ENCODE measurements at regions not wholly inside any gene's neighbourhood (a gene's known extent, or its start where the extent isn't known, plus 50 kb on each side); places are given as distances from the start of the nearest gene placed in this dataset.

- no peak overlapping the region for H3K4me3 ChIP-seq (ENCODE audit: low read length, poor library complexity, severe bottlenecking)
- H3K27me3 ChIP-seq (ENCODE audit: insufficient read depth, low read length, poor library complexity, severe bottlenecking), result no peaks in the 10 kb centered on the region
- no peaks in the 10 kb centered on the region for H3F3A ChIP-seq (ENCODE audit: low read depth)
- TF ChIP-seq EZH2phosphoT487 (IDR thresholded peaks at IDR 0.05; ENCODE audit: borderline replicate concordance) (no peak), CTCF (conservative IDR thresholded peaks at IDR 0.05; ENCODE audit: low read length) (no peak)
- no peak overlapping the region for H2AFZ ChIP-seq (ENCODE audit: low read length)
- no peak overlapping the region for H3K9ac ChIP-seq (ENCODE audit: low read depth, low read length, poor library complexity, severe bottlenecking)
- no peaks in the 10 kb centered on the region for H3K79me2 ChIP-seq (ENCODE audit: insufficient read depth, low read length)
- no peaks in the 10 kb centered on the region for H3K9me2 ChIP-seq (replicated peaks; ENCODE audit: low read depth, low read length)
- no peaks in the 10 kb centered on the region for H3K36me3 ChIP-seq (ENCODE audit: insufficient read depth, low read length)
- H3K4me1 ChIP-seq (ENCODE audit: insufficient read depth, low read length, poor library complexity, severe bottlenecking), result no peaks in the 10 kb centered on the region
- no peaks in the 10 kb centered on the region for H4K20me1 ChIP-seq (ENCODE audit: insufficient read depth, low read length, poor library complexity, severe bottlenecking)
- no peak overlapping the region for H3K4me2 ChIP-seq (ENCODE audit: low read depth, low read length, poor library complexity, severe bottlenecking)
- H3K9me3 ChIP-seq (ENCODE audit: insufficient read depth, low read depth, low read length), result no peaks in the 10 kb centered on the region
Measured at GRCh38 chr21:28522014-28522799, 470.5 kb downstream of the LTN1 start.

DNA sequence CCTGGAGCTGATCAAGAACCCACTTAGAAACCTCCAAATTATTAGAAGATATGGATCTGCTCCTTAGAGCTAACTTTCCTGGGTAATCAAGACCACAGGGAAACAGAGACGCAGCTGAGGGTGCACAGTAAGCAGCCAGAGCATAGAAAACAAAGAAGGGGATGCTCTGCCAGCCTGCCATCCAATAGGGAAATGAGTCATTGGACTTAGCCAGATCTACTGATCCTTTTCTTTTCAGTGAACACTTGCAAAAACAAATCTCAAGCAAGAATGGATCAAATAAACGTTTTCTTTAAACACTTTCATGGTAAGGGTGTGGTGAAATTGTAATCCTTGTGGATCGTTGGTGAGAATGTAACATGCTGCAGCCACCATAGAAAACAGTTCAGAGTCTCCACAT, 474.0 kb downstream of the LTN1 start:
- no peak for TF ChIP-seq CTCF (conservative IDR thresholded peaks at IDR 0.05; ENCODE audit: low read length)
- no peak for TF ChIP-seq EZH2phosphoT487 (IDR thresholded peaks at IDR 0.05; ENCODE audit: borderline replicate concordance)
- Histone ChIP-seq H4K20me1 (ENCODE audit: insufficient read depth, low read length, poor library complexity, severe bottlenecking) (no peaks in the 10 kb centered on the region), H3K36me3 (ENCODE audit: insufficient read depth, low read length) (no peaks in the 10 kb centered on the region), H3K4me2 (ENCODE audit: low read depth, low read length, poor library complexity, severe bottlenecking) (no peak overlapping the region), H3K4me1 (ENCODE audit: insufficient read depth, low read length, poor library complexity, severe bottlenecking) (no peaks in the 10 kb centered on the region), H3K79me2 (ENCODE audit: insufficient read depth, low read length) (no peaks in the 10 kb centered on the region), H3K9me3 (ENCODE audit: insufficient read depth, low read depth, low read length) (no peaks in the 10 kb centered on the region), H3K4me3 (ENCODE audit: low read length, poor library complexity, severe bottlenecking) (no peak overlapping the region), H3K9ac (ENCODE audit: low read depth, low read length, poor library complexity, severe bottlenecking) (no peak overlapping the region), H3K9me2 (replicated peaks; ENCODE audit: low read depth, low read length) (no peaks in the 10 kb centered on the region), H3K27me3 (ENCODE audit: insufficient read depth, low read length, poor library complexity, severe bottlenecking) (no peaks in the 10 kb centered on the region), H2AFZ (ENCODE audit: low read length) (no peak overlapping the region), H3F3A (ENCODE audit: low read depth) (no peaks in the 10 kb centered on the region)

GRCh38 chr21:28516991-28517592, 475.6 kb downstream of the LTN1 start:
- Histone ChIP-seq H3K9me2 (replicated peaks; ENCODE audit: low read depth, low read length) (no peaks in the 10 kb centered on the region), H3F3A (ENCODE audit: low read depth) (no peaks in the 10 kb centered on the region), H3K9me3 (ENCODE audit: insufficient read depth, low read depth, low read length) (no peaks in the 10 kb centered on the region), H4K20me1 (ENCODE audit: insufficient read depth, low read length, poor library complexity, severe bottlenecking) (no peaks in the 10 kb centered on the region), H3K36me3 (ENCODE audit: insufficient read depth, low read length) (no peaks in the 10 kb centered on the region), H3K27me3 (ENCODE audit: insufficient read depth, low read length, poor library complexity, severe bottlenecking) (no peaks in the 10 kb centered on the region), H3K4me2 (ENCODE audit: low read depth, low read length, poor library complexity, severe bottlenecking) (no peak overlapping the region), H3K4me1 (ENCODE audit: insufficient read depth, low read length, poor library complexity, severe bottlenecking) (no peaks in the 10 kb centered on the region), H3K79me2 (ENCODE audit: insufficient read depth, low read length) (no peaks in the 10 kb centered on the region), H3K9ac (ENCODE audit: low read depth, low read length, poor library complexity, severe bottlenecking) (no peak overlapping the region), H3K4me3 (ENCODE audit: low read length, poor library complexity, severe bottlenecking) (no peak overlapping the region), H2AFZ (ENCODE audit: low read length) (peak overlapping the region; percentile 58)
- TF ChIP-seq EZH2phosphoT487 (IDR thresholded peaks at IDR 0.05; ENCODE audit: borderline replicate concordance) (no peak), CTCF (conservative IDR thresholded peaks at IDR 0.05; ENCODE audit: low read length) (peak; percentile 68)

Data from Loucy (cell line).